Gastrocnemius medialis (tissue), 4 donors: ENCODE measurements at regions not wholly inside any gene's neighbourhood (a gene's known extent, or its start where the extent isn't known, plus 50 kb on each side); places are given as distances from the start of the nearest gene placed in this dataset.

Experiments
- ATAC-seq, 2 donors: fragments of 150-250 bp; one replicate each; pipeline ENCODE4 v1.9.1; 2016
- DNase-seq, 2 donors: peaks; one replicate each; pipeline ENCODE4 v3.0.0-alpha.2; 2019
- H3K27ac ChIP-seq, 4 donors: fragments of 200-600 bp; sonication (generic); 1 replicate in 1 of 4; 2 replicates in 3 of 4; pipeline ENCODE4 v1.5.1; 2016 to 2018; ENCODE audit warnings: mild to moderate bottlenecking in 2 of 4, moderate library complexity in 1 of 4
- H3K27me3 ChIP-seq, 3 donors: fragments of 200-600 bp; sonication (generic) in 2 of 3; 1 replicate in 1 of 3; 2 replicates in 2 of 3; pipeline versions ENCODE4 v1.5.1 to v1.6.0; 2016 to 2019; ENCODE audit warnings: mild to moderate bottlenecking in 1 of 3, moderate library complexity in 1 of 3
- H3K36me3 ChIP-seq, 2 donors: fragments of 200-600 bp; sonication (generic) in 1 of 2; one replicate each; pipeline ENCODE4 v1.5.1; 2017 to 2018
- H3K4me1 ChIP-seq, 2 donors: fragments of 200-600 bp; sonication (generic) in 1 of 2; one replicate each; pipeline ENCODE4 v1.5.1; 2016 to 2017; ENCODE audit warnings: mild to moderate bottlenecking in 2 of 2
- H3K4me3 ChIP-seq, 4 donors: fragments of 200-600 bp; sonication (generic) in 3 of 4; 1 replicate in 1 of 4; 2 replicates in 3 of 4; pipeline ENCODE4 v1.5.1; 2016 to 2019; ENCODE audit warnings: mild to moderate bottlenecking in 2 of 4
- H3K9me3 ChIP-seq, 3 donors: fragments of 200-600 bp; sonication (generic) in 2 of 3; 1 replicate in 1 of 3; 2 replicates in 2 of 3; pipeline ENCODE4 v1.5.1; 2016 to 2019
- POLR2A ChIP-seq, 2 donors: fragments of 450-650 bp; IDR thresholded peaks; one replicate each; pipeline ENCODE4 v1.6.1; 2017; ENCODE audit warnings: antibody characterized with exemption in 2 of 2, mild to moderate bottlenecking in 2 of 2, moderate library complexity in 2 of 2
- in situ Hi-C, 4 donors: fragments of 200-750 bp; cut with MboI; loops; one replicate each; pipeline versions ENCODE4 v1.15.0 to v1.8.0; 2017; ENCODE audit warnings: low sequenced_read_pairs in 4 of 4
- intact Hi-C: fragments of 100-400 bp; cut with DNase I; formaldehyde crosslinking; loops from one replicate; pipeline ENCODE4 v1.15.1; 2023; ENCODE audit warnings: low total_unique reads
- TF ChIP-seq, protein P1 (sequence below), 5 experiments: fragments of 450-650 bp in 3 of 5; fragments of 200-600 bp in 2 of 5; sonication (generic) in 2 of 5; IDR thresholded peaks in 4 of 5; conservative IDR thresholded peaks in 1 of 5; 1 replicate in 4 of 5; 2 replicates in 1 of 5; pipeline ENCODE4 v1.5.1; 2016 to 2019; ENCODE audit warnings: antibody characterized with exemption in 5 of 5, mild to moderate bottlenecking in 3 of 5, moderate library complexity in 3 of 5

DNA sequence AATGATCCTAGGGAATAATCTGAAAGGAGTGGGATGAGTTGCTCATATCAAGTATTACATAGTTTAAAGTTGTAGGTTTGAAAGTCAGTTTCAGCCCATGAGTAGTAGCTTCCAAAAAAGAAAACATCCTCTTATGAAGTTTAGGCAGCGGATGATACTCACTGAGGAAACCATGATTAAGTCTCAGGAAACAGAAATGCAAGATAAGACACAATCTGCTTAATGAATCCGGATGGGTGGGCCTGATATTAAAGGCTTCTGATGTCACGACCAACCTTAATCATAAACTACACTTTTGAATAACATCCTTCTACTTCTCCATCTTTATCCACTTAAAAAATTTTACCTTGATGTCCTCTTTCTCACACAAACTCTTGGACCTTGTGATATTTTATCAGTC, 61.8 kb downstream of the S1PR1 start:
- TF ChIP-seq POLR2A (IDR thresholded peaks at IDR 0.05) = no peak
- TF ChIP-seq, protein P1, sequence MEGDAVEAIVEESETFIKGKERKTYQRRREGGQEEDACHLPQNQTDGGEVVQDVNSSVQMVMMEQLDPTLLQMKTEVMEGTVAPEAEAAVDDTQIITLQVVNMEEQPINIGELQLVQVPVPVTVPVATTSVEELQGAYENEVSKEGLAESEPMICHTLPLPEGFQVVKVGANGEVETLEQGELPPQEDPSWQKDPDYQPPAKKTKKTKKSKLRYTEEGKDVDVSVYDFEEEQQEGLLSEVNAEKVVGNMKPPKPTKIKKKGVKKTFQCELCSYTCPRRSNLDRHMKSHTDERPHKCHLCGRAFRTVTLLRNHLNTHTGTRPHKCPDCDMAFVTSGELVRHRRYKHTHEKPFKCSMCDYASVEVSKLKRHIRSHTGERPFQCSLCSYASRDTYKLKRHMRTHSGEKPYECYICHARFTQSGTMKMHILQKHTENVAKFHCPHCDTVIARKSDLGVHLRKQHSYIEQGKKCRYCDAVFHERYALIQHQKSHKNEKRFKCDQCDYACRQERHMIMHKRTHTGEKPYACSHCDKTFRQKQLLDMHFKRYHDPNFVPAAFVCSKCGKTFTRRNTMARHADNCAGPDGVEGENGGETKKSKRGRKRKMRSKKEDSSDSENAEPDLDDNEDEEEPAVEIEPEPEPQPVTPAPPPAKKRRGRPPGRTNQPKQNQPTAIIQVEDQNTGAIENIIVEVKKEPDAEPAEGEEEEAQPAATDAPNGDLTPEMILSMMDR (IDR thresholded peaks at IDR 0.05 in 4 of 5, conservative IDR thresholded peaks at IDR 0.05 in 1 of 5) = no peak
- intact Hi-C loops = loop anchor here (5.0 kb wide), 1 partner anchor 361 kb away; no protein-coding TSS in a partner anchor
- in situ Hi-C loops = no loop called here
- Histone ChIP-seq H3K4me3 (no peak overlapping the region), H3K9me3 (no peaks in the 10 kb centered on the region), H3K27me3 (no peaks in the 10 kb centered on the region), H3K4me1 (no peaks in the 10 kb centered on the region), H3K27ac (no peak overlapping the region), H3K36me3 (no peaks in the 10 kb centered on the region)
- no peak for DNase-seq
- ATAC-seq = no peak

DNA sequence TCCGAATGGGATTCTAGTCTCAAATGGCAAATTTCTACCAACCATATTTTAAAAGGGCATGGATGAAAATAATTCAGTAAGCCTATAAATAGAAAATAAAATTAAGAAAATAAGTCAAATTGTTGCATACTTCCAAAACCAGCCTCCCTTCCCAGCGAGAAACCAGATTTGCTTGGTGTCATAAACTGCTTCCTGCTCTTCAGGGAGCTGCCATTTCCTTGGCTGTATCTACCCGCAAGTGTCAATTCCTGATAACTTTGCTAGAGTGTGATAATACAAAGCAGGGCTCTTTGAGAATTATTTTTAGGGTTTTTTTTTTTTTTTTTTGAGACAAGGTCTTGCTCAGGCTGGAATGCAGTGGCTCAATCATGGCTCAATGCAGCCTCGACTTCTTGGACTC, 62.3 kb downstream of the S1PR1 start:
- Histone ChIP-seq H3K27me3 (no peaks in the 10 kb centered on the region), H3K27ac (no peak overlapping the region), H3K4me1 (no peaks in the 10 kb centered on the region), H3K4me3 (no peak overlapping the region), H3K36me3 (no peaks in the 10 kb centered on the region), H3K9me3 (no peaks in the 10 kb centered on the region)
- DNase-seq (no peak), ATAC-seq (no peak)
- intact Hi-C loops = loop anchor here (5.0 kb wide), 1 partner anchor 362 kb away; no protein-coding TSS in a partner anchor
- TF ChIP-seq, protein P1 (IDR thresholded peaks at IDR 0.05 in 4 of 5, conservative IDR thresholded peaks at IDR 0.05 in 1 of 5) = no peak
- no peak for TF ChIP-seq POLR2A (IDR thresholded peaks at IDR 0.05)
- in situ Hi-C loops = no loop called here

DNA sequence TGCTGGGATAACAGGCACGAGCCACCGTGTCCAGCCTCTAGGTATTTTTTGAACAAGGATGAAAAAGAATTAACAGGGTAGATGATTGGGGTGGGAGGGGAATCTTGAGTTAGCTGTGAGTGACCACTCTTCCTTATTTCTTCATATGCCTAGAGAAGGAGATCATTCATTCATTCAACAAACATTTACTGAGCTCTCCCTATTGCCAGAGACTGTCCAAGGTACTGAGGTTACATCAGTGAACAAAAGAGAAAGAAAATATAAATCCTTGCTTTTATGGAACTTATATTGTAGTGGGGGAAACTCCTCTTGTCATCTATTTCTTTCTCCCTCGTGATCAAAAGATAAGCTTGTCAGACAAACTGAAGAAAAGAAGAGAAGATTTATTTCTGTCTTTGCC, 62.9 kb downstream of the S1PR1 start:
- H3K36me3 ChIP-seq = no peaks in the 10 kb centered on the region
- ATAC-seq = no peak
- no peak overlapping the region for H3K4me3 ChIP-seq
- no peaks in the 10 kb centered on the region for H3K9me3 ChIP-seq
- in situ Hi-C loops (no loop called here), intact Hi-C loops (loop anchor here (5.0 kb wide), 1 partner anchor 362 kb away; no protein-coding TSS in a partner anchor)
- no peaks in the 10 kb centered on the region for H3K4me1 ChIP-seq
- TF ChIP-seq, protein P1 (IDR thresholded peaks at IDR 0.05 in 4 of 5, conservative IDR thresholded peaks at IDR 0.05 in 1 of 5) = no peak
- no peak for TF ChIP-seq POLR2A (IDR thresholded peaks at IDR 0.05)
- DNase-seq = no peak
- no peaks in the 10 kb centered on the region for H3K27me3 ChIP-seq
- no peak overlapping the region for H3K27ac ChIP-seq

DNA sequence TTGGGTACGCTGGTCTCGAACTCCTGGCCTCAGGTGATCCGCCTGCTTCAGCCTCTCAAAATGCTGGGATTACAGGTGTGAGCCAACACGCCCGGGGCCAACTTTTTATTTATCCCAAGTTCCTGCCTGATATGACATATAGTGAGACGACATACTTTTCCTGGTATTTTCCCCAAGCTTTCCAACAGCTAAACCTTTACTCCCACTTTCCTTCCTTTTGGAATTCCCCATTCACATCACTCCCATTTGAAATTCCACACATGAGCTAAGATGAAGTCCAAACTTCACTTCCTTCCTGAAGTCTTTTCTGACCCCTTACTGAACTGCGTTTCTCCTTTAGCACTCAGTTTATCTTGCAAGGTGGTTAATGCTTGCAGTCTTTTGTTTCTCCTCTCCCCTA, 64.1 kb downstream of the S1PR1 start:
- DNase-seq = no peak
- Histone ChIP-seq H3K9me3 (no peaks in the 10 kb centered on the region), H3K4me1 (no peaks in the 10 kb centered on the region), H3K36me3 (no peaks in the 10 kb centered on the region), H3K27me3 (no peaks in the 10 kb centered on the region), H3K27ac (no peak overlapping the region), H3K4me3 (no peak overlapping the region)
- no peak for TF ChIP-seq POLR2A (IDR thresholded peaks at IDR 0.05)
- TF ChIP-seq, protein P1 (IDR thresholded peaks at IDR 0.05 in 4 of 5, conservative IDR thresholded peaks at IDR 0.05 in 1 of 5) = no peak
- in situ Hi-C loops (no loop called here), intact Hi-C loops (no loop called here)
- no peak for ATAC-seq

DNA sequence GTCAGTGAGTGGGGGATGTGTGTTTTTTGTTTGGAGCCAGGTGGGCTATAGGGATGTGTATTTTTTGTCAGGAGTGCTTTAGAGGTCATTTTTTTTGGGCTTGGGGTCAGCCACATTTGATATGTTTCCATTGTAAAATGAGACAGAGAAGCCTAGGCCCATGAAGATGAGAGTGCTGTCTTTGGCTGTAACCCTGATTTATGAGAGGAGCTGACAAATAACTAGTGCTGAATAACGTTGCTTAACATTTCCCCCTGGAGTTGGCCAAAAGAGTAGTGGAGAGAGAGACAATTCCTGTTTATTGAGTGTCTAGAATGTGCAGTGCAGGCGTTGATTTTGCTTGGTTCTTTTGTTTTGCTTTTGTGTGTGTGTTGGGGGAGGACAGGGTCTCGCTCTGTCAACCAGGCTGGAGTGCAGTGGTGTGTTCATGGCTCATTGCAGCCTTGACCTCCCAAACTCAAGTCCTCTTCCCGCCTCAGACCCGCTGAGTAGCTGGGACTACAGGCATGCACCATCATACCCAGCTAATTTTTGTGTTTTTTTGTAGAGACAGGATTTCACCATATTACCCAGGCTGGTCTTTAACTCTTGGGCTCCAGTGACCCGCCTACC, 64.7 kb downstream of the S1PR1 start:
- Histone ChIP-seq H3K4me1 (no peaks in the 10 kb centered on the region), H3K27me3 (no peaks in the 10 kb centered on the region), H3K27ac (no peak overlapping the region), H3K9me3 (no peaks in the 10 kb centered on the region), H3K4me3 (no peak overlapping the region), H3K36me3 (no peaks in the 10 kb centered on the region)
- intact Hi-C loops (no loop called here), in situ Hi-C loops (no loop called here)
- ATAC-seq (no peak), DNase-seq (no peak)
- TF ChIP-seq POLR2A (IDR thresholded peaks at IDR 0.05) = no peak
- TF ChIP-seq, protein P1 (IDR thresholded peaks at IDR 0.05 in 4 of 5, conservative IDR thresholded peaks at IDR 0.05 in 1 of 5) = no peak
